HG03045 (cell line): ENCODE measurements at regions not wholly inside any gene's neighbourhood (a gene's known extent, or its start where the extent isn't known, plus 50 kb on each side); places are given as distances from the start of the nearest gene placed in this dataset.
"Not testable (repeated sequence)": the region's sequence is repeated elsewhere in the genome, so short reads cannot be mapped to it uniquely, and the experiment has no call there.

Source experiments
- ATAC-seq: cut with Tn5 transposase; IDR thresholded peaks from one replicate; pipeline ENCODE4 v1.9.1; 2021; ENCODE audit warnings: mild to moderate bottlenecking, moderate library complexity; ENCODE audit not compliant: unreplicated experiment

GRCh38 chr13:54248306-54248705 is 1219.7 kb downstream of the OLFM4 start:
- ATAC-seq = no peak

- ATAC-seq = no peak
Observed at GRCh38 chr13:54261856-54262255, 1233.2 kb downstream of the OLFM4 start.

GRCh38 chr13:54263868-54264267 is 1235.3 kb downstream of the OLFM4 start:
- ATAC-seq = no peak

GRCh38 chr13:54267253-54267668 is 1238.6 kb downstream of the OLFM4 start:
- ATAC-seq = not testable (repeated sequence)

GRCh38 chr13:54268013-54268695 is 1239.5 kb downstream of the OLFM4 start:
- ATAC-seq = not testable (repeated sequence)

GRCh38 chr13:54287062-54287764 is 1258.6 kb downstream of the OLFM4 start:
- no peak for ATAC-seq

GRCh38 chr13:54301085-54301484 is 1272.5 kb downstream of the OLFM4 start:
- no peak for ATAC-seq

GRCh38 chr13:54305377-54305776 is 1276.8 kb downstream of the OLFM4 start:
- ATAC-seq = no peak

GRCh38 chr13:54312885-54313284 is 1284.3 kb downstream of the OLFM4 start:
- no peak for ATAC-seq

- ATAC-seq = no peak
Observed at GRCh38 chr13:54317722-54318121, 1289.1 kb downstream of the OLFM4 start.

GRCh38 chr13:54337540-54337939 is 1308.9 kb downstream of the OLFM4 start:
- no peak for ATAC-seq

GRCh38 chr13:54347531-54347930 is 1318.9 kb downstream of the OLFM4 start:
- ATAC-seq = no peak

- ATAC-seq = no peak
Observed at GRCh38 chr13:54356209-54356608, 1327.6 kb downstream of the OLFM4 start.

GRCh38 chr13:54356849-54357248 is 1328.2 kb downstream of the OLFM4 start:
- no peak for ATAC-seq

GRCh38 chr13:54357284-54357933 is 1328.8 kb downstream of the OLFM4 start:
- ATAC-seq = no peak

- no peak for ATAC-seq
Observed at GRCh38 chr13:54361460-54361859, 1332.8 kb downstream of the OLFM4 start.

- no peak for ATAC-seq
Observed at GRCh38 chr13:54366728-54367127, 1338.1 kb downstream of the OLFM4 start.

GRCh38 chr13:54367639-54368271 is 1339.1 kb downstream of the OLFM4 start:
- no peak for ATAC-seq

- no peak for ATAC-seq
Observed at GRCh38 chr13:54368387-54368786, 1339.8 kb downstream of the OLFM4 start.

GRCh38 chr13:54373211-54373610 is 1344.6 kb downstream of the OLFM4 start:
- no peak for ATAC-seq

GRCh38 chr13:54379461-54379860 is 1350.8 kb downstream of the OLFM4 start:
- ATAC-seq = no peak
